Fibroblast of mammary gland (primary cell): ENCODE measurements at regions not wholly inside any gene's neighbourhood (a gene's known extent, or its start where the extent isn't known, plus 50 kb on each side); places are given as distances from the start of the nearest gene placed in this dataset.
A peak's percentile ranks its signal among the peaks of the same experiment; 100 is the strongest.

ENCODE experiments used
- DNase-seq: peaks from one replicate; pipeline ENCODE4 v3.0.0-alpha.2; 2010; ENCODE audit warnings: low read depth
- H3K4me3 ChIP-seq: 2 replicates; pipeline ENCODE4 v1.5.1; 2011; ENCODE audit warnings: low read depth, mild to moderate bottlenecking, low read length, moderate library complexity; ENCODE audit not compliant: control insufficient read depth
- TF ChIP-seq, protein P1 (sequence below): conservative IDR thresholded peaks from 2 replicates; pipeline ENCODE4 v1.5.1; 2011; ENCODE audit warnings: low read depth, low read length, inconsistent platforms; ENCODE audit not compliant: control insufficient read depth, insufficient read depth

DNA sequence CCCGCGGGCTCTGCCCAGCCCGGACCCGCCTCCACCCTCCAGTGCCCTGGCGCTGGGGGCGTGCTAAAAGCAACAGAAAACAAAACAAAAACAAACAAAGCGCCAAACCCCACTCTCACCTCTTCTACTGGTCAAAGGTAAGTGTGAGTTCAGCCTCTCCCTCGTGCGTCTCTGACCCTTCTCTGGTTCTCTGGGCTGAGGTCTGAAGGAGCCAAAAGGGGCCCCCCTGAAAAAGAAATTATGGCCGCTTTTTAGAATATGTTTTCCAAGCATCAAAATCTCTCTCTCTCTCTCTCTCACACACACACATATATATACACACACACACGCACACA lies 133.5 kb upstream of the DPYD start:
- peak overlapping the region; percentile 28 for H3K4me3 ChIP-seq
- TF ChIP-seq, protein P1, sequence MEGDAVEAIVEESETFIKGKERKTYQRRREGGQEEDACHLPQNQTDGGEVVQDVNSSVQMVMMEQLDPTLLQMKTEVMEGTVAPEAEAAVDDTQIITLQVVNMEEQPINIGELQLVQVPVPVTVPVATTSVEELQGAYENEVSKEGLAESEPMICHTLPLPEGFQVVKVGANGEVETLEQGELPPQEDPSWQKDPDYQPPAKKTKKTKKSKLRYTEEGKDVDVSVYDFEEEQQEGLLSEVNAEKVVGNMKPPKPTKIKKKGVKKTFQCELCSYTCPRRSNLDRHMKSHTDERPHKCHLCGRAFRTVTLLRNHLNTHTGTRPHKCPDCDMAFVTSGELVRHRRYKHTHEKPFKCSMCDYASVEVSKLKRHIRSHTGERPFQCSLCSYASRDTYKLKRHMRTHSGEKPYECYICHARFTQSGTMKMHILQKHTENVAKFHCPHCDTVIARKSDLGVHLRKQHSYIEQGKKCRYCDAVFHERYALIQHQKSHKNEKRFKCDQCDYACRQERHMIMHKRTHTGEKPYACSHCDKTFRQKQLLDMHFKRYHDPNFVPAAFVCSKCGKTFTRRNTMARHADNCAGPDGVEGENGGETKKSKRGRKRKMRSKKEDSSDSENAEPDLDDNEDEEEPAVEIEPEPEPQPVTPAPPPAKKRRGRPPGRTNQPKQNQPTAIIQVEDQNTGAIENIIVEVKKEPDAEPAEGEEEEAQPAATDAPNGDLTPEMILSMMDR, result no peak
- no peak for DNase-seq

DNA sequence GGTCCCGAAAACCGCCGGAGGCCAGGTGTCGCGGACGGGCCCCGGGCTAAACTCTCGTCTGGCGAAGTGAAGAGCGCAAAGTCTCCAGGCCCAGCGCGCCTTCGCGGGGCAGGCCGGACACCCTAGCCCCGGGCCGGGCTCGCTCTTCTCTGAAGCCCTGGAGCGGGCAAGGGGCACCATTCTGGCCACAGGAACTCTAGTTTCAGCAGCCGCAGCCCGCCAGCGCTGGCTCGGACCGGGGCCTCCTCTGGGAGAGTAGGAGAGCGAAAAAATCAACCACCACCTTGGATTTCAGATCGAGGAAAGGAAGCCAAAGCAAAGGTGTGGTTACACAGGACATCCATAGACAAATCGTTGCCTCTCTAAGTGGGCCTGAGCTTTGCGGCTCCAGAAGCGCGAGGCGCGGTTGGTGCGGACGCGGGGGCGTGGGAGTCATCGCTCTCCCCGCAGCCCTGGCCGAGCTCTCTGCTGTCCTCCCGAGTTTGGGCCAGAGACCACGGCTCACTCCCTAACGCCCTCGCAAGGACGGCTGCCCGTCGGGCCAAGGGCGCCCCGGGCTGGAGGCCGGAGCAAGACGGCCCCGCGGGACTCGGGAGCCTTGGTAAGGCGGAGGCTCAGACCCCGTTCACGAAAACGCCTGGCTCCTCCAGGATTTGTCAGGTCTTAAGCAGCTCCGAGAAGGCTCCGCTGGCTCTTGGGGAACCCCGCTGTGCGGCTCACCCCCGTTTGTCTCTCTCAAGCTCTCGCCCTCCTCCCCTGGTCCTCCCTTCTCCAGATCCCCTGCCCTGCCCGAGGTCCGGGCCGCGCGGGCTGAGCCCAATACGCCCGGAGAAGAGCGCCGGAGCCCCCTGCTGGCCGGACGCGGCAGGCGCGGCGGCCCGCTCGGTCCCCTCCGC lies 132.9 kb upstream of the DPYD start:
- TF ChIP-seq, protein P1, result peak; percentile 28
- peak overlapping the region; percentile 65 for H3K4me3 ChIP-seq
- DNase-seq, result peak; percentile 51

DNA sequence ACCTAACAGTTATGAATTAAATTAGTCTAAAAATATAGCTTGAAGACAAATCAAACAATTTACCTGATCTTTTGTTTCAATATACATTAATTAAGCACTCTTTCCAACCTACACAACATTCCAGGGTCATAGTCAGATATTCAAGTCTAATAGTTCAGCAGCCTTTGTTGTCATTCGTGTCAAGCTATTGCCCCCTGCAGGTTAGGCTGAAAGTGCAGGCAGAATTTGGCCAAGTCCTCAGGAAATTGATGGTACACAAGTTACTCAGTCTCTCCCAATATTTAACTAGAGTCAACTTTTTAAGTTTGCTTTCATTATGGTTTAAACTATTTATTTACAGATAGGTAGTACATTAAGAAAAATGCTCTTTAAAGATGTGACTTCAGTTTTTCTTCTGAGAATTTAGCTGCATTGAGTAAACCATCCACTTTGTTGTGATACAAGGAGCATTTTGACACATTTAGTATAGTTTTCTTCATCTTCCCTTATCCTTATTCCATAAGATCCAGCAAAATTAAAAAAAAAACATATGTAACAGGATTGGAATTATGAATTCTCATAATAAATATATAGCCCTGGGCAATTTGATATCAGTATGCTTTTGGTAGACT lies 130.3 kb upstream of the DPYD start:
- no peak overlapping the region for H3K4me3 ChIP-seq
- DNase-seq, result peak; percentile 81
- TF ChIP-seq, protein P1, result peak; percentile 98

- TF ChIP-seq, protein P1, result no peak
- no peak for DNase-seq
- H3K4me3 ChIP-seq, result no peak overlapping the region
Measured at GRCh38 chr1:98049370-98050135, 128.7 kb upstream of the DPYD start.

- DNase-seq, result no peak
- TF ChIP-seq, protein P1, result no peak
- H3K4me3 ChIP-seq, result peak overlapping the region; percentile 27
Measured at GRCh38 chr1:98048751-98049325, 128.0 kb upstream of the DPYD start.

DNA sequence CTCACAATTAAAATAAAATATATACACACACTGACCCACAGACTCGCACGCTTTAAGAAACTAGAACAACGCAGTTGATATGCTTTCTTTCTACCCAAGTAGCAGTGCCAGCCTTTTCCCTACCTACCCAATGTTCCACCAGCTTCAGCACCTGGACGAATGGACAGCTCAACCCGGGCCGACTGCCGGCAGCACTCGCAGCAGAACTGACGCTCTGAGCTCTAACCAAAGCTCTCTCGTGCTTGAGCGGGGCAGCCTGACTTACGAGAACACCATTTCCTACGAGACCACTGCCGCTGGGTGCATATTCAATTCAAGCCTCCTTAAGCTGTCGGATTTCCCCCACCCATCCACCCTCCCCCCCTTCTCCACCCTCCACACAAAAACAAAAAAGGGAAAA lies 127.4 kb upstream of the DPYD start:
- DNase-seq, result peak; percentile 82
- H3K4me3 ChIP-seq, result peak overlapping the region; percentile 27
- TF ChIP-seq, protein P1, result no peak
